ENCODE measurements at regions not wholly inside any gene's neighbourhood (a gene's known extent, or its start where the extent isn't known, plus 50 kb on each side); places are given as distances from the start of the nearest gene placed in this dataset.

DNA sequence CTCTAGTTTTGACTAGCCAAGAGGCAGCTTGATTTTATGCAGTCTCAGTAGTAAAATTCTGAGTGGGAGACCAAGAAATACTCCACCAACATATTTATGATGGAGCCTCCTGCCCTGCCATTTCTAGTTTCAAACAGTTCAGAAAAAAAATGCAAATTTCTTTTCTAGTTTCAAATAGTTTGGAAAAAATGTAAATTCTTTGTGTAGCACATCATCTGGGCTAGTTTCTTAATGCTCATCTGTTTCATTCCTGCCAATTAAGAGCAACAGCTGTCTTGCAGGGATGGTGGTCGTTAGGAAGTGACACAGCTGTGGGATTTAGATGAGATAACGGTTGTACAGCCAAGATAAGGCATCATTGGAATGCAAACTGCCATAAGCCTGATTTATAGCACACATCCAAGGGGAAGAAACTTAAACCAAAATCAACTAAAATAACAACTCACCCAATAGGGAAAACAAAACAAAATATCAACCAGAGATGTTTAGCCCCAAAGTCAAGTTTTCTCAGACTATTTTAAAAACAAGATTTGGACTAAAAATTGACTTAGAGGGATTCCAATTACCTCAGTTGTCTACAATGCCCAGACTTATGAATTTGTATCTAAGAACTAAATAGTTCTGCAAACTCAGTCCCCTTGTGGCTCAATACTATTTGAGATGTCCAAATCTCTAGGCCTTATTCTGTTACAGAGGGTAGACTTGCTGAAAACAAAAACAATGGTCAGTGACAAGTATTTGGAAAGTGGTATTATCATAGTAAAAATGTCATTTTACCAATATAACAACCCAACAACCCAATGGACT lies 291.3 kb upstream of the ATP2B1 start:
- TF ChIP-seq, protein P1, sequence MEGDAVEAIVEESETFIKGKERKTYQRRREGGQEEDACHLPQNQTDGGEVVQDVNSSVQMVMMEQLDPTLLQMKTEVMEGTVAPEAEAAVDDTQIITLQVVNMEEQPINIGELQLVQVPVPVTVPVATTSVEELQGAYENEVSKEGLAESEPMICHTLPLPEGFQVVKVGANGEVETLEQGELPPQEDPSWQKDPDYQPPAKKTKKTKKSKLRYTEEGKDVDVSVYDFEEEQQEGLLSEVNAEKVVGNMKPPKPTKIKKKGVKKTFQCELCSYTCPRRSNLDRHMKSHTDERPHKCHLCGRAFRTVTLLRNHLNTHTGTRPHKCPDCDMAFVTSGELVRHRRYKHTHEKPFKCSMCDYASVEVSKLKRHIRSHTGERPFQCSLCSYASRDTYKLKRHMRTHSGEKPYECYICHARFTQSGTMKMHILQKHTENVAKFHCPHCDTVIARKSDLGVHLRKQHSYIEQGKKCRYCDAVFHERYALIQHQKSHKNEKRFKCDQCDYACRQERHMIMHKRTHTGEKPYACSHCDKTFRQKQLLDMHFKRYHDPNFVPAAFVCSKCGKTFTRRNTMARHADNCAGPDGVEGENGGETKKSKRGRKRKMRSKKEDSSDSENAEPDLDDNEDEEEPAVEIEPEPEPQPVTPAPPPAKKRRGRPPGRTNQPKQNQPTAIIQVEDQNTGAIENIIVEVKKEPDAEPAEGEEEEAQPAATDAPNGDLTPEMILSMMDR (IDR thresholded peaks at IDR 0.05; ENCODE audit: low read depth, low read length): no peak
- Histone ChIP-seq H3K27ac (no peak overlapping the region), H3K27me3 (ENCODE audit: insufficient read depth, low read depth, severe bottlenecking) (no peaks in the 10 kb centered on the region), H3K36me3 (no peaks in the 10 kb centered on the region), H3K9me3 (ENCODE audit: severe bottlenecking) (no peaks in the 10 kb centered on the region), H3K4me3 (ENCODE audit: low read depth, low read length) (no peak overlapping the region)
- DNase-seq: no peak

DNA sequence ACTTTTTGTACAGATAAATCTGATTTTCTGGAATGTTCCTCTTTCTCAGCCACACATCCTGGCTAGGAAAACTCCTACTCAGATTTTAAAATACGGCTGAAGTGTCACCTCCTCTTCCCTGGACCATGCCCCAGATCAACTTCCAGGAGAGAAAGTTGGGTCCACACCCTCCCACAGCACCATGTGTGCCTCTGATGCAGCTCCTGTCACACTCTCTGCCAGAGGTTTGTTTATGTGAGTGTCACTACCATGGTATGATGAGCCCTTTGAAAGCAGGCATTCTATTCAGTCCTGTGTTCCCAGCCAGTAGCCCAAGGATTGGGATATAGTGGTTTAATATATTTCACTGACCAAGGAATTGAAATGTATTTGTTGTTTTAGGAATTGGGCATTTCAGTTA lies 287.2 kb upstream of the ATP2B1 start:
- TF ChIP-seq, protein P1 (IDR thresholded peaks at IDR 0.05; ENCODE audit: low read depth, low read length): no peak
- Histone ChIP-seq H3K27ac (no peak overlapping the region), H3K36me3 (no peaks in the 10 kb centered on the region), H3K27me3 (ENCODE audit: insufficient read depth, low read depth, severe bottlenecking) (no peaks in the 10 kb centered on the region), H3K9me3 (ENCODE audit: severe bottlenecking) (no peaks in the 10 kb centered on the region), H3K4me3 (ENCODE audit: low read depth, low read length) (no peak overlapping the region)
- DNase-seq: no peak

DNA sequence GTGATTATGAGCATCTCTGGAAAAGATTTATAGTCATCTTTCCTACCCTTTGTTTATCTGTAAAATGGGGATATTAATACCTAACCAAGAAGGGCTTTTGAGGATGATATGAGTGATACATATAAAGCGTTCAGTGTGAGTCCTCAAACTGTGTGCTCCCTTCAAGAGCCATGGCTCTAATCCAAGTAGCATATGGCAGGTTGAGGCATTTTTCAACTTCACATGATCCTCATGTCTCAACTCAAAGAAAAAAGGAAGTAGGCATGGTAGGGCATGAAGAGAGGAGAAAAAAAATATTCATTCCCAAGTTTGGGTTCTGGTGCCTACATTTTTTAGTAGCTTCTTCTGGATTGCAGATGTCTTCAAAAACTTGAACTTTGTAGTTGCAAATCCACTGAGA lies 286.3 kb upstream of the ATP2B1 start:
- Histone ChIP-seq H3K4me3 (ENCODE audit: low read depth, low read length) (no peak overlapping the region), H3K27me3 (ENCODE audit: insufficient read depth, low read depth, severe bottlenecking) (no peaks in the 10 kb centered on the region), H3K36me3 (no peaks in the 10 kb centered on the region), H3K9me3 (ENCODE audit: severe bottlenecking) (no peaks in the 10 kb centered on the region), H3K27ac (no peak overlapping the region)
- no peak for DNase-seq
- TF ChIP-seq, protein P1 (IDR thresholded peaks at IDR 0.05; ENCODE audit: low read depth, low read length): no peak

DNA sequence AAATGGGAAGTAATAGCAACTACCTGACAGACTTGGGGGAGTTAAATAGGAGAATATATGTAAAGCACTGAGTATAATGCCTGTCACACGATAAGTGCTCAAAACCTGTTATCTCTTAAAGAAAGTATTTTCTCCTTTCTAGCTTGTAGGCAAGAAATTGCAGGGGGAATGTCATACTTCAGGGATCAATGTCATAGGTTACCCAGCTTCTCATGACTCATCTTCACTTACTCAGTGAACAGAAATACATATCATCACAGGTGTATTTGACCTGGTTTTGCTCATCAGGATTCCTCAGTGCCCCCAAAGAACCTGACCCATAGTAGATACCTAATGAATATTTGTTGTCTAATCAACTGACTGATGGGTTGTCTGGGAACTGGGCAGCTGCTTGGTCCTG lies 285.0 kb upstream of the ATP2B1 start:
- no peaks in the 10 kb centered on the region for H3K27me3 ChIP-seq (ENCODE audit: insufficient read depth, low read depth, severe bottlenecking)

DNA sequence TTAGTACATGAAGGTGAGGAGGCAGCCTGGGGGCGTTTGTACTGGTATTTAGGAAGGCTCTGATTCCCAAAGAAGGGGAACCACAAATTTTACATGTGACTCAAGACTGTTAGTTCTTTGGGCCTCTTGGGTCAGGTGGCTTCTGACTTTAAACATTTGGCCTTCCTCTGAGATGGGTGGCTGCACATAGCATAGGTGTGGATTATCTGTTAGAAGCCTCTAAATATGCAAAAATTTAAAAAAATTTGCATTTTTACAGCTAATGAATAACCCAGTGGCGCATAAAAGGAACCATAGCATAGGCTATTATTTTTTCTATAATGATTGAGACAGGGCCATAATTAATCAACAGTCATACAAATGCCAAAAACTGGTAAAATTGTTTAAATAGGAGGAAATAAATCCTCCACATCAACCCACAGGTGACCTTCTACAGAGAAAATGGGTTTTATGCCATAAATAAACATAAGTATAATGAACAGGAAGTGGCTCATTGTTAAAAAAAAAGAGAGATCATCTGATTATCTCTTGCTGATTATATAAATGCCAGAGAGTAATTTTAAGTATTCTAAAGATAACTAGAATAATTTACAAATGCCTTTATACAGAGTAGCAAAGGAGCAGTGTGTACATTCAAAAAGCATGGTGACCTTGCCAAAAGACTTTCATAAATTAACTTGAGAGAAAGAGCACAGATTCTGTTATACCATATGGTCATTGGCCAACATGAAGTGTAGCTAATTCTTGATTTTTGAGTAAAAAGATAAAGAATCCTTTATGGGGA lies 284.2 kb upstream of the ATP2B1 start:
- no peak for DNase-seq
- TF ChIP-seq, protein P1 (IDR thresholded peaks at IDR 0.05; ENCODE audit: low read depth, low read length): no peak
- H3K9me3 ChIP-seq (ENCODE audit: severe bottlenecking): no peaks in the 10 kb centered on the region
- no peaks in the 10 kb centered on the region for H3K36me3 ChIP-seq
- no peak overlapping the region for H3K27ac ChIP-seq
- H3K4me3 ChIP-seq (ENCODE audit: low read depth, low read length): no peak overlapping the region
- no peaks in the 10 kb centered on the region for H3K27me3 ChIP-seq (ENCODE audit: insufficient read depth, low read depth, severe bottlenecking)

More for the DNA sequence above, 285.0 kb upstream of the ATP2B1 start:
- TF ChIP-seq, protein P1 (IDR thresholded peaks at IDR 0.05; ENCODE audit: low read depth, low read length): no peak
- H3K4me3 ChIP-seq (ENCODE audit: low read depth, low read length): no peak overlapping the region
- no peaks in the 10 kb centered on the region for H3K9me3 ChIP-seq (ENCODE audit: severe bottlenecking)
- no peak overlapping the region for H3K27ac ChIP-seq
- H3K36me3 ChIP-seq: no peaks in the 10 kb centered on the region
- DNase-seq: no peak
